ENCODE measurements at regions not wholly inside any gene's neighbourhood (a gene's known extent, or its start where the extent isn't known, plus 50 kb on each side); places are given as distances from the start of the nearest gene placed in this dataset.

GRCh38 chr5:93165559-93165958 lies 415.5 kb downstream of the NR2F1-AS1 start:
- TF ChIP-seq CTCF (IDR thresholded peaks at IDR 0.05; ENCODE audit: low read length) (no peak), EZH2 (IDR thresholded peaks at IDR 0.05; ENCODE audit: borderline replicate concordance, low read length) (no peak)

Measured in OCI-LY1 (cell line).